ENCODE measurements at regions not wholly inside any gene's neighbourhood (a gene's known extent, or its start where the extent isn't known, plus 50 kb on each side); places are given as distances from the start of the nearest gene placed in this dataset.
"Not testable (repeated sequence)": the region's sequence is repeated elsewhere in the genome, so short reads cannot be mapped to it uniquely, and the experiment has no call there.

DNA sequence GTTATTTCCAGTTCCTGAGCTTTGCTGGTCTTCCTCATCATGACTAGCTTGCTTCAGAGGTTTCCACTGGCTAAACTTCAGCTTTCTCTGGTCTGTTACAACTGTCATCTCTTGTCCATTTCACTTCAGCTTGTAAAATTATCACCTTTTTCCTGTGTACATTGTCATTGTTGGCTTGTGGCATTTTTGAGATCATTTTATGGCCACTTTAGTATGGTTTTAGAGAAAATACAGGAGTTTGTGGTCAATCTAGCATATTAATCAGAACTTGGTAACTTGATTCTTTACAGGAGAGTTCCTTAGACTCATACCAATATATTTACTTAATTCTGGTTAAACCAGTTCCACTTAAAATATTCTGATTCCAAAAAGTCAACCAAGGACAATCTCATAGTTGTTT lies 235.9 kb upstream of the KITLG start:
- DNase-seq (ENCODE audit: low read depth), result no peak

DNA sequence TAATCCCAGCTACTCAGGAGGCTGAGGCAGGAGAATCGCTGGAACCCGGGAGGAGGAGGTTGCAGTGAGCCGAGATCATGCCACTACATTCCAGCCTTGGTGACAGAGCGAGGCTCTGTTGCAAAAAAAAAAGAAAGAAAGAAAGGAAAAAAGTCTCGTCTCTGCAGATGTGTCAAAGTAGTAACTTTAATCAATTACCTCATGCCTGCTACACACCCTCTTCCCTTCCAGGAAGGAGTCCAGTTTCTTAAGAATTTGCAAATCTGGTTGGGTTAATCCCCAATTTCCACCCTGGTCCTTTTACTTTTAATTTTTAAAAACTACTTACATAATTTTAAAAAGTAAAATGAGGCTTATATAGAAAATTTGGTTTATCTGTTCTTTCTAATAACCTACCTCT lies 234.5 kb upstream of the KITLG start:
- DNase-seq (ENCODE audit: low read depth), result no peak

DNA sequence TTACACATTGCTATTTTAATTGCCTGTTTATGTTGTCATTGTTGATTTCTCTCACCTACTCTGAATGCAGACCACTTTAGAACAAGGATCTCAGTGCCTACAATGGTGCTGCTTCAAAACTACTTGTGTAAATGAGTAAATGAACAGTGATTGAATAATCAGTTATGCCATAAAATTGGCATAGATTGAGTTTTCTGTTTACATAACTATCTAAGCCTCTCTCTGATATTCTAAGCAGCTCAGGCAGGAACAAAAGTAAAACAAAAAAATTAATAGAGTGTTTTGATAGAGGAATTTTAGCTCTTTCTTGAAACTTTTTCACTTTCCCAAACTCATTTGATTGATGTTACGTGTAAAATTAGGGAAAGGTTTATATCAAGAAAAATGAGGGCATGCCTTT lies 232.3 kb upstream of the KITLG start:
- no peak for DNase-seq (ENCODE audit: low read depth)

DNA sequence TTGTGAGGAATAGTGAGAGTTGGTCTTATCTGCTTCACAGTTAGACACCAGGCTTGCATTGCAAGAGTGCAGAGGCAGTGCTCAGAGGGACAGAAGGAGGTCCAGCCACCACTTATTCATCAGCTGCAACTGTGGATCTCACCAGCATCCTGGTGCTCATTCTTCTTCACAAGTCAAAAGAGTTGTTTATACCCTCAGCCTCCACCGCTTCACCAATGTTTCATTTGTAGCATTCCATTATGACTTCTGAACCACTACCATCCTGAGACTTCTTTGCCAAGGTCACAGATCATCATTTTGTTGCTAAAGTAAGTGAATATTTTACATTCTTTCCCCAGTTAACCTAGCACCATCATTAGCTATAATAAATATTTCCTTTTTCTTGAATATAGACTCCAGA lies 230.5 kb upstream of the KITLG start:
- DNase-seq (ENCODE audit: low read depth), result no peak

DNA sequence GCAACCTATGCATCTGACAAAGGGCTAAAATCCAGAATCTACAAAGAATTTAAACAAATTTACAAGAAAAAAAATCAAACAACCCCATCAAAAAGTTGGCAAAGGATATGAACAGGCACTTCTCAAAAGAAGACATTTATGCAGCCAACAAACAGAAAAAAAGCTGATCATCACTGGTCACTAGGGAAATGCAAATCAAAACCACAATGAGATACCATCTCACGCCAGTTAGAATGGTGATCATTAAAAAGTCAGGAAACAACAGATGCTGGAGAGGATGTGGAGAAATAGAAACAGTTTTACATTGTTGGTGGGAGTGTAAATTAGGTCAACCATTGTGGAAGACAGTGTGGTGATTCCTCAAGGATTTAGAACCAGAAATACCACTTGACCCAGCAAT lies 229.6 kb upstream of the KITLG start:
- DNase-seq (ENCODE audit: low read depth), result not testable (repeated sequence)

DNA sequence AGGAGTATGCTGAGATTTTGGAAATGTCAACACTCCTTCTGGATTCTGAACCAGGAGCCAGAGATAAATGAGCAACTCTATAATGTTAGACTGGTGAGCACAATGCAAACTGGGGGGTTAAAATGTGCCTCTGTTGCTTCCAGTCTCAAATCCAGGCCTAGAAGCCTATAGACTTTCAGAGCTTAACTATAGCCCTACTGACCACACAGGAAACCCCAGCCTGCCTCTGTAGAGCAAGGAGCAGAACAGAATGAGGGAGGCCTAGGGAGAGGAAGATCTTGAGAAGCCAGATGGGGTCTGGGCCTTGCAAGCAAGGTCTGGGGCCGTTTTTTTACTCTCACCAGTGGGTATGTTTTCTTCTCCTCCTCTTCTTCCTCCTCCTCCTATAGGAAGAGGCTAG lies 225.4 kb upstream of the KITLG start:
- DNase-seq (ENCODE audit: low read depth), result no peak

DNA sequence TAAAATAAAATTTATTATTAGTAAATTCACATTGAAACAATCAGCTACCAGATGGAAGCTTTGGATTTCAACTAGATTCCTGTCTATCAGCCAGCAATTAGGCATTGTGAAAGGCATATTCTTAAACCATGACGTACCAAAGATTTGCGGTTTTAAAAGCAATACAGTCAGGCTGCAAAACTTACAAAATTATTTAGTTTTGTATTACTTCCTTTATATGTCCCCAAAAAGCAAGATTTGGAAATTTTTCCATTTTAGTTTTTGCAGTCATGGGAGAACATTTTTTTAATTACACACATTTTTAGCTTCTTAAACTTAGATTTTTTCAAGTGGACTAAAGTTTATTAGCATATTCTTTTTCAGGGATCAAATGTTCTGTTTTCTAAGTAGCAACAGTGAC lies 225.0 kb upstream of the KITLG start:
- DNase-seq (ENCODE audit: low read depth), result peak; percentile 12

DNA sequence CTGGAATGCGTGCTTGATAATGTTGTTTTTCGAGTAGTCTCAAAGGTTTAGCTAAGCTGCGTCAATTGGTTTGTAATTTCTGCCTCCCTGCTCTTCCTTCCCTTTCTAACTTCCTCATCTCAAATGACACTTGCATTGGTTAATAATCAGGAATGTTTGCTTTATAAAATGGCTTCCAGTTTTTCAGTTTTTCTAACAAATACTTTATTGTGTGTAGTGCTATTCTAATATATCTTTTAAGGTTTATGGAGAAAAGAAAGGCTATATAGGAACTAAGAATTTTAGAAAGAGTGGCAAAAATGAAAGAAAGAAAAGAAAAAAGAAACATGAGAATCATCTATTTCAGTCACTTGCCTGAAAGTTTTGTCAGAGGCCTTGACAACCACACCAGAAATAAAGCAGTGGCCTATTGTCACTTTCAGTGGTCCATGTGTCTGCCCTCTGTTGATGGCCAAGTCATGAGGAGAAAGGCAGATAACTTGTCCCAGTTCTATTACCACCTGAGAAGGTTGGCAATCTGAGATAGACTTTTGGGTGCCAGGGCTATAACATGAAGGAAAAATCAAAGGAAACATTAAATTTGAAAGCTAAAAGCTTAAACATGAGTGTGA lies 221.9 kb upstream of the KITLG start:
- no peak for DNase-seq (ENCODE audit: low read depth)

DNA sequence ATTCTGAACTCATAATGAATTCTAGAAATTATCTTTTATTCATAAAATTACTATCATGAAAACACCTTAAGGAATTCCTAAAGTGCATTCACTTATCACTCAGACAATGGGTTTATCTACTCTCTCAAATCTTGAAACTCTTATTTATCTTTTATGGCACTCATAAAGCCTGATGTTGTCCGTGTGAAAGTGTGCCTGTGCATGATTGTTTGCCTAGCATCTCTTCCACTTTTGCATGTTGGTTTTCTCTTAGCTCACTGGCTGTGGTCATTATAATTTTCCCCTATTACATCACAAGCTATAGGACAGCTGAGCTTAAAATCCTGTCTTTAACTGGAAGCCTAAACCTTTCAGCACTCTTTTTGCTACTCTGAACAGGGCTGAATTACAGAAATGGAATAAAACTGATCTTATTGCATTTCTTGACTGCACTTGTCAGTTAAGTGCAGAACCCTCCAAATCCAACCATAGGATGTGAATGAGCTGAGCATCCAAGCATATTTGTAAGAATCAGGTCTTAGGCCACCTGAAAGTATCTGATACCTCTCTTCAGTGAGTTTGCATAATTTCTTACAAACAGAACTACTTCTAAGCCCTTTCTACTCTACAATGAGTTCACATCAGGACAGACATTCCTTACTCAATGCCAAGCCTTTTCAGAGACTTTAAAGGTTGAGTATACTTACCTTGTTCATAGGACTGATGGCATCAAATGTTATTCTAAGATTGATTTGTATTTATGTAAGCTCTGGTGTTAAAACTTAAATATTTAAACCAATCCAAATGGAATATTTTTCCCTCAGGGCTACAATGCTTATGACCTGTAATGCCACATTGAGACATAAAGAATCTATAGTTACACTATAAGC lies 221.2 kb upstream of the KITLG start:
- DNase-seq (ENCODE audit: low read depth), result no peak

DNA sequence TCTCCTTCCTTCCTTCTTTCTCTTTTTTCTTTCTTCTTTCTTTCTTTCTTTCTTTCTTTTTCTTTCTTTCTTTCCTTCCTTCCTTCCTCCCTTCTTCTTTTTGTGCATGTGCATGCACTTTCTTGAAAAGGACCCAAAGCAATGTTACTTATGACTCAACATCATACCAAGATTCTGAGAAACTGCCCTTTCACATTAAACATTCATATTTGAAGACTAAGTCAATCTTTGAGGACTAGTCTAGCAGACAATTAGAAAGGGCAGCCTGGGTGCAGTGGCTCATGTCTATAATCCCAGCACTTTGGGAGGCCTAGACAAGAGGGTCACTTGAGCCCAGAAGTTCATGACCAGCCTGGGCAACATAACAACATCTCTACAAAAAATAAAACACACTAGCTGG lies 212.8 kb upstream of the KITLG start:
- no peak for DNase-seq (ENCODE audit: low read depth)

DNA sequence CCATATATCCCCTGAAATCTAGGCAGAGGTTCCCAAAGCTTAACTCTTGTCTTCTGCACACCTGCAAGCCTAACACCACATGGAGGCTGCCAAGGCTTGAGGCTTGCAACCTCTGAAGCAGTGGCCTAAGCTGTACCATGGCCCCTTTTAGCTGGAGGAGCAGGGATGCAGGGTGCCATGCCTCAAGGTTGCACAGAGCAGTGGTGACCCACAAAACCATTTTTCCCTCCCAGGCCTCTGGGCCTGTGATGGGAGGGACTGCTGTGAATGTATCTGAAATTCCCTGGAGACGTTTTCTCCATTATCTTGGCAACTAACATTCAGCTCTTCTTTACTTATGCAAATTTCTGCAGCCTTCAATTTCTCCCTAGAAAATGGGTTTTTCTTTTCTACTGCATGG lies 210.0 kb upstream of the KITLG start:
- DNase-seq (ENCODE audit: low read depth), result no peak

DNA sequence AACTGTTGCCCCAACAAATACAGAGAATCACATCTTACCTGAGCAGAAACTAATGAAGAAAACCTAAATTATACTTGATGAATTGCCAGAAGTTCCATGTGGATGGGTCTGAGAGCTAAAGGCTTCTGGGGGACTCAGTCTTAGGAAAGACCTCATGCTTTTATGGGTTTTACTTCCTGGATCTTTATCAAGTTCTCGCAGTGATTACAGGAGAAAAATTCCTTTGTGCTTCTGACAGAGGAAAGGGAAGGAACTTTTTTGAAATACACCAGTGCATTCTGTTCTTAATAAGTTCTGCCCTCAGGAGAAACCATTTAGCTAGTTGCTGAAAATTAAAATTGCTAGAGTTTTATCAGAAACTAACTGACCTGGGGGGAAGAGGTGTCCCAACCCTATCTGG lies 203.9 kb upstream of the KITLG start:
- DNase-seq (ENCODE audit: low read depth), result no peak

DNA sequence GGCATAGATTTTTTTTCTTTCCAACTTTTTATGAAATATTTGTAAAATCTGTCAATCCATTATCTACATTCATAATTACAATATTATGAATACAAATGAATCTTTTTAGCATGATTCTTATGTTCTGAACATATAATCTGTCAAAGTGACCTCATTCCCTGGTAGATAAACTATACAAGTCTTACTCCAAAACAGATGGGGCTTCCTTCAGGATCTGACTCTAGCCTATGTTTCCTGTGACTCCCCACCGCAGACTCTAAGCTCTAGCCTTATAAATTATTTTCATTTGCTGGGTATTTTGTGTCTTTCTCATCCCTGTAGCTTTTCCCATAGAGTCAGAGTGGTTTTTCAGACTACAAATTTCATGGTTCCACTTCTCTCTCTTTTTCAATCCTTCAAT lies 202.1 kb upstream of the KITLG start:
- no peak for DNase-seq (ENCODE audit: low read depth)

DNA sequence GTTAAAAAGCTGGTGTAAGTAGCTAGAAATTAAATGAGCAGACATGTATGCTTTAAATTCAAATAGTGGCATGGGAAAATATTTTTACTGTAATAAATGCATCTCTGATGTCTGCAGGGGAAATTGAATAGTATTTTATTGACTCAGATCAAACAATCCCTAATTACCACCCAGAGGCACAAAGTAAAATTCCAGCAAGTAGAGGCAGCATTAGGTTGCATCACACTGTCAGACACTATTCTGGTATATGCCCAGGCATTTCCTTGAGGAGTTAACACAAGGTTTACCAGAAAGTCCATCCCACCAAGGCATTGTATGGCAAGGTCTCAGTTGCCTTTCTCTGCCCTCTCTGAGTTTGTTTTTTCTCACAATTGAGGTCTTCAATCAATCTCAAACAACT lies 201.6 kb upstream of the KITLG start:
- DNase-seq (ENCODE audit: low read depth), result no peak

DNA sequence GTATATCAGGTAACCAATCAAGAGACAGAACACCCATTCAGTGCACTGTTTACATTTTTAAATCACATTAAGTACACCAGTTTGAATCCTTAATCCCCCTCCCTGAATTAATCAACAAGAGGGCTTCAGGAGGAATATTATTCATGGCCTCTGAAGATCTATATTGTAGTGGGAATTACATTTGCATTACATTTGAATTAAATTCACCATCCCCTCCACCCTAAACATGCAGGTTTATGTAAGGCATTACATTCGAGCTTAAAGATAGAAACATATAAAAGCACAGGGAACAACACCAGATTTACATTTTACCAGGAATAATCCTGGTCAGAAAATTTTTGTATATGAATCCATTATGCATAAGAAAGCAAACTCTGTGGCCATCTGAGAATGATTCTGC lies 197.8 kb upstream of the KITLG start:
- DNase-seq (ENCODE audit: low read depth), result no peak

DNA sequence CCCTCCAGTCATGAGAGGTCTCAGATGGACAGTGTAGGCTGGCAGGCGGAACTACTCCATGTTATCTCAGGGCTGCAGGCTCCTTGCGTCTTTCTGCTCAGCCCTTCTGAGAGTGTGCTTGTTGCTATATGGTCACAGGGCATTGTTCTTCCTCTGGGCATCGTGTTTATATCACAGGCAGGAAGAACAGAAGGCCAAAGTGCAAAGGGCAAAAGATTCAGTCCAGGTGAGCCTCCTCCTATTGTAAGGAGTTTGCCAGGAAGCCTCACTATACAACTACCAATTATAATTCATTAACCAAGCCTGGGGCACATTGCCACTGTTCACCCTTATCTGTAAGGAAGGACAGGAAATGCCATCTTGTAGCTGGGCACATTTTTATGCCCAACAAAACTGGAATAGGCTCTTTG lies 195.5 kb upstream of the KITLG start:
- no peak for DNase-seq (ENCODE audit: low read depth)

DNA sequence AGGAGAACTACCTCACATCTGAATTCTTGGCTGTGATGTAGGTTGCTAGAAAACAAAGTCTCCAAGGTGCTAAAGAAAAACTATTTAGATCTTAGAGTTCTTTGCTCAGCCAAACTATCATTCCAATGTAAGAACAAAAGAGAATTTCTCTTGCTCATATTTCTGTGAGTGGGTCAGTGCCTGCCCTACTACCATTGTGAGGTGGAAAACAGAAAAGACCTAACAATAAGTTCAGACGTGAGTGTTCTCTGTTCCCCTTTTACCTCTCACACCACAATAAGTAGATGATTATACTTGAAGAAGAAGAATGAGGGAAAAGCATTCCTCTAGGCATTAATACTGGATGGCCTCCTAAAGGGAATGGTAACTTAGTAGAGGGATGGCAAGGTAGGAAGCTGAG lies 187.4 kb upstream of the KITLG start:
- no peak for DNase-seq (ENCODE audit: low read depth)

DNA sequence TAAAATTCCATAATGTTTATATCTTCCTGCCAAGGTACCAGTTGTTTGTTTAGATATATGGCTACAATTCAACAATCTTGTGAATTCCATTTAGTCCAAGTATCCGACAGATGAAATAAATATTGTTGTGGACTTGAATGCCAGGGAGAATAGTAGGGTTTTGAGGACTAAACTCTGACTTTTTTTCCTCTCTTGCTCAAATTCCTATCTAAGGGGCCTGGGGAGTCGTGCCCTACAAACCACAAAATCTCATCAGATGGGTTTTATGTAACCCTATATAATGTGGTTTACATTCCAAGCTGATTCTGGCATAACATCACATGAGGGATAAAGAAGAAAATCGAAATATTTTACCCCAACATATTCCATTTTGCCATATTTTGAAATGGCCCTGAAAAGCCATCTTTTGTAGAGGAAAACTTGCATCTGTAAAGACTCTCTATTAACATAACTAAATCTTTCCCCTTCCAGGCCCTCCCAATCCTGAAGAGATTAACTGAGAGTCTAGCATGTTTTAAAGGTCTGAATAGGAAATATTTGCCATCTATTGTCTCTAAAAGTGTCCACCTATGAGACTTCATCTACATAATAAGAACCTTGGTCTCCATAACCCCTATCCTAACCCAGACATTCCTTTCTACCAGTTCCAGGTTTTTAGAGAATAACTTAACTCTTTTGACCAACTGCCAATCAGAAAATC lies 184.7 kb upstream of the KITLG start:
- DNase-seq (ENCODE audit: low read depth), result no peak

DNA sequence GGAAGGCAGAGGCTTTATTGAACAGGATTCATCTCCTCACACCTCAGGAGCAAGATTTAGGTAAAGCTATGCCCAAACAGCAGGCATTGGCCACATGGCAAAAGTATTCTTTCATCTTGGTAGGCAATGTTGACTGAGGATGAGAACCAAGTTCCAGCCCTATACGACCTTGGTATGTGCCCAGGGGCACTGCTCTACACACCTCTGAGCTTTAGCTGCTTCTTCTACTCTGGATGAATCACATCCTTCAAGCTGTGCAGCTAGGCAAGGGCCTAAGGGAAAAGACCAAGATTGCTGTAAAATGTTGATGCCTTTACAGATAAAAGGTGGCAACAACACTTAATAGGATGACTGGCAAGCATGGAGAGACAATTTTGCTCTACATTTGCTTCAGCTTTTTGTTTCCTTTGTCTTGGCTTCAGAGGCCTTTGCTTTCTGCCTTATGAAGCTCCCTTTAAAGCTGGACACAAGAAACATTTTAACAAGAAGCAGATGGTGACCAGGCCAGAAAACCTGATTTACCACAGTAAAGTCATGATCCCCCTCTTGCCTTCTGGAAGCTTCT lies 183.3 kb upstream of the KITLG start:
- no peak for DNase-seq (ENCODE audit: low read depth)

DNA sequence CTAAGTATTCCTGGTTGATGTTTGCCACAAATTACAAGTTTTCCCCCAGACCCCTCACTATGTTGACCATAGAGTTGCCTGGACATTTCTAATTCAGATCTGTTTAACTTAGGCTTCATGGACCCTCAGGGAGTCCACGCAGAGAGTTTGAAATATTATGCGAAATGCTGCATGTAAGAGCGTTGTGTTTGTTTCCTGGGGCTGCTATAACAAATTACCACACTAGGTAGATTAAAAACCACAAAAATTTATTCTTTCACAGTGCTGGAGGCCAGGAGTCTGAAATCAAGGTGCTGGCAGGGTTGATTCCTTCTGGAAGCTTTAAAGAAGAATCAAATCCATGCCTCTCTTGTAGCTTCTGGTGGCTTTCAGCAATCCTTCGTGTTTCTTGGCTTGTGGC lies 177.9 kb upstream of the KITLG start:
- no peak for DNase-seq (ENCODE audit: low read depth)

DNA sequence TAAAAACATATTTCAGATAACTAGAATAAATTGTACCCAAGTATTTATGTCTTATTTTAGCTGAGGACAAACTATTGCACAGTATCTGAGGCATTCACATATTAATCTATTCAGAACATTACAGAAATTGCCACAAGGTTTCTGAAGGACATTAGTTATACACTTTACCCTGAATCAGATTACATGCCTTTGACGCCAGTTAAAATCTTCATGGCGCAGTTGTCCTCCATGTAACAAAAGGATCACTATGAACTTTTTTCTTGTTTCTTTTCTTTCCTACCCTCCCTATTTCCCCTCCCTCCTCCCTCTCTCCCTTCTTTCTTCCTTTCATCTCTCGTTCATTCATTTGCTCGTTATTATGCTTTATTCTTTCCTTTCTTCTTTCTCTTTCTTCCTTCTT lies 176.6 kb upstream of the KITLG start:
- DNase-seq (ENCODE audit: low read depth), result no peak

DNA sequence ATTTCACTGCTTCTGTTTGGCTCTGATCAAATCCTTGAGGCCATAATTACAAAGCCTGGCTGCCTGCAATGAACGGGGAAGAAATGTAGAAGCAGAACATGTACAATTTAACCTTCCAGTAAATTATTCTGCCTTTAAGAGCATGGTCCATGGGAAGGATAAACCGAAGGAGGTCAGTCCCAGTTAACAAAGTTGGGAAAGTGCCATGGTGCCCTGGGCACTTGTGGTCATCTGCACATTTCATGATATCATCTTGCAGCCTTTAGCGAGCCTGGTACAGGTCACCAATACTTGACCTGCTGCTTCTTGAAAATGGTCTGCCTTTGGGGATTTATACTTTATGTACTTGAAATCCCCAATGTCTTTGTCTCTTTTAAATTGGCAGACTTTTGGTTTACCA lies 175.9 kb upstream of the KITLG start:
- no peak for DNase-seq (ENCODE audit: low read depth)

DNA sequence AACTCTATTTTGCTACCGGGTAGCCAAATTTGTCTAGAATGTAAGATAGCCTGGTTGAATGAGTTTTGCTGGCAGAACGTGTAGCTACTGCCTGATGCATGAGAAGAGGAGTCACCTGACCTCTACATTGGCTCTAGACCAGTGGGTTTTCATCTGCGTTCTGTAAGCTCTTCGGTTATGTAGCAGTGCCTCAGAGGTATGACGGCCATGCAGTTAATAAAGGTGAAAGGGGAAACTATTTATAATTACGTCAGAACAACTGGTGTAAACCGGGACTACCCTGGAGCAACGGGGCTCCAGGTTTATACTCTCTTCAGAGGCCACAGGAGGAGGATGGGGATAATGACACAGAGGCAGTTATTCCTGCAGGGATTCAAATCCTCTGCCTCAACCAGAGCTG lies 173.4 kb upstream of the KITLG start:
- no peak for DNase-seq (ENCODE audit: low read depth)
